ENCODE measurements at regions not wholly inside any gene's neighbourhood (a gene's known extent, or its start where the extent isn't known, plus 50 kb on each side); places are given as distances from the start of the nearest gene placed in this dataset.

GRCh38 chr22:22321743-22322611 is 77.4 kb downstream of the VPREB1 start:
- peak; percentile 45; the same call in 1 of the 2 replicates for TF ChIP-seq RAD21 (IDR thresholded peaks at IDR 0.05; ENCODE audit: low read depth)

DNA sequence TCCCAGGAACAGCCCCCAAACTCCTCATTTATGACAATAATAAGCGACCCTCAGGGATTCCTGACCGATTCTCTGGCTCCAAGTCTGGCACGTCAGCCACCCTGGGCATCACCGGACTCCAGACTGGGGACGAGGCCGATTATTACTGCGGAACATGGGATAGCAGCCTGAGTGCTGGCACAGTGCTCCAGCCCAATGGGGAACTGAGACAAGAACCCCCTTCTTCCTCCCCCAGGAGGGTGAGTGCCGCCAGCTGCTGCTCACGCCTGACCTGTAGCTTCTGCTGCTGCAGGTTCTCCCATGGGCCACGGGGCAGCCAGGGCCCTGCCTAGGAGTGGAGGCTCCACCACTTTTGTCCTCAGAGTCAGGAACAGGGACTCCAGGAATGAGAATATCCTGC is 78.2 kb downstream of the VPREB1 start:
- TF ChIP-seq ZBTB7A (IDR thresholded peaks at IDR 0.05; ENCODE audit: low read depth) (no peak), EP300 (IDR thresholded peaks at IDR 0.05; ENCODE audit: borderline replicate concordance) (no peak), TCF12 (IDR thresholded peaks at IDR 0.05; ENCODE audit: low read depth) (no peak), FOXM1 (IDR thresholded peaks at IDR 0.05; ENCODE audit: borderline replicate concordance, low read depth) (no peak), RAD21 (IDR thresholded peaks at IDR 0.05; ENCODE audit: low read depth) (no peak), USF1 (IDR thresholded peaks at IDR 0.05) (no peak), MAX (IDR thresholded peaks at IDR 0.05) (no peak), TAF1 (IDR thresholded peaks at IDR 0.05; ENCODE audit: low read depth) (no peak), CEBPB (IDR thresholded peaks at IDR 0.05) (no peak), CREB1 (IDR thresholded peaks at IDR 0.05; ENCODE audit: low read depth) (no peak), EGR1 (IDR thresholded peaks at IDR 0.05) (no peak), TEAD4 (IDR thresholded peaks at IDR 0.05) (no peak), YY1 (IDR thresholded peaks at IDR 0.05; ENCODE audit: low read depth) (no peak), NFIC (IDR thresholded peaks at IDR 0.05) (no peak)
- TF ChIP-seq, protein P1, sequence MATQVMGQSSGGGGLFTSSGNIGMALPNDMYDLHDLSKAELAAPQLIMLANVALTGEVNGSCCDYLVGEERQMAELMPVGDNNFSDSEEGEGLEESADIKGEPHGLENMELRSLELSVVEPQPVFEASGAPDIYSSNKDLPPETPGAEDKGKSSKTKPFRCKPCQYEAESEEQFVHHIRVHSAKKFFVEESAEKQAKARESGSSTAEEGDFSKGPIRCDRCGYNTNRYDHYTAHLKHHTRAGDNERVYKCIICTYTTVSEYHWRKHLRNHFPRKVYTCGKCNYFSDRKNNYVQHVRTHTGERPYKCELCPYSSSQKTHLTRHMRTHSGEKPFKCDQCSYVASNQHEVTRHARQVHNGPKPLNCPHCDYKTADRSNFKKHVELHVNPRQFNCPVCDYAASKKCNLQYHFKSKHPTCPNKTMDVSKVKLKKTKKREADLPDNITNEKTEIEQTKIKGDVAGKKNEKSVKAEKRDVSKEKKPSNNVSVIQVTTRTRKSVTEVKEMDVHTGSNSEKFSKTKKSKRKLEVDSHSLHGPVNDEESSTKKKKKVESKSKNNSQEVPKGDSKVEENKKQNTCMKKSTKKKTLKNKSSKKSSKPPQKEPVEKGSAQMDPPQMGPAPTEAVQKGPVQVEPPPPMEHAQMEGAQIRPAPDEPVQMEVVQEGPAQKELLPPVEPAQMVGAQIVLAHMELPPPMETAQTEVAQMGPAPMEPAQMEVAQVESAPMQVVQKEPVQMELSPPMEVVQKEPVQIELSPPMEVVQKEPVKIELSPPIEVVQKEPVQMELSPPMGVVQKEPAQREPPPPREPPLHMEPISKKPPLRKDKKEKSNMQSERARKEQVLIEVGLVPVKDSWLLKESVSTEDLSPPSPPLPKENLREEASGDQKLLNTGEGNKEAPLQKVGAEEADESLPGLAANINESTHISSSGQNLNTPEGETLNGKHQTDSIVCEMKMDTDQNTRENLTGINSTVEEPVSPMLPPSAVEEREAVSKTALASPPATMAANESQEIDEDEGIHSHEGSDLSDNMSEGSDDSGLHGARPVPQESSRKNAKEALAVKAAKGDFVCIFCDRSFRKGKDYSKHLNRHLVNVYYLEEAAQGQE (IDR thresholded peaks at IDR 0.05; ENCODE audit: low read depth), result no peak

GRCh38 chr22:22327723-22328122 is 83.1 kb downstream of the VPREB1 start:
- TF ChIP-seq TAF1 (IDR thresholded peaks at IDR 0.05; ENCODE audit: low read depth), result no peak
- no peak for TF ChIP-seq ZBTB7A (IDR thresholded peaks at IDR 0.05; ENCODE audit: low read depth)
- TF ChIP-seq MAX (IDR thresholded peaks at IDR 0.05), result no peak
- TF ChIP-seq EGR1 (IDR thresholded peaks at IDR 0.05), result no peak
- no peak for TF ChIP-seq FOXM1 (IDR thresholded peaks at IDR 0.05; ENCODE audit: borderline replicate concordance, low read depth)

- TF ChIP-seq TAF1 (IDR thresholded peaks at IDR 0.05; ENCODE audit: low read depth) (no peak), CEBPB (IDR thresholded peaks at IDR 0.05) (no peak), EGR1 (IDR thresholded peaks at IDR 0.05) (no peak), EP300 (IDR thresholded peaks at IDR 0.05; ENCODE audit: borderline replicate concordance) (no peak), TEAD4 (IDR thresholded peaks at IDR 0.05) (no peak), FOXM1 (IDR thresholded peaks at IDR 0.05; ENCODE audit: borderline replicate concordance, low read depth) (no peak), TCF12 (IDR thresholded peaks at IDR 0.05; ENCODE audit: low read depth) (no peak), USF1 (IDR thresholded peaks at IDR 0.05) (no peak), ZBTB7A (IDR thresholded peaks at IDR 0.05; ENCODE audit: low read depth) (no peak), NFIC (IDR thresholded peaks at IDR 0.05) (no peak), YY1 (IDR thresholded peaks at IDR 0.05; ENCODE audit: low read depth) (no peak), MAX (IDR thresholded peaks at IDR 0.05) (no peak), CREB1 (IDR thresholded peaks at IDR 0.05; ENCODE audit: low read depth) (no peak), RAD21 (IDR thresholded peaks at IDR 0.05; ENCODE audit: low read depth) (no peak)
- TF ChIP-seq, protein P1 (IDR thresholded peaks at IDR 0.05; ENCODE audit: low read depth), result no peak
Measured at GRCh38 chr22:22329792-22330191, 85.2 kb downstream of the VPREB1 start.

GRCh38 chr22:22341736-22342135 is 97.2 kb downstream of the VPREB1 start:
- no peak for TF ChIP-seq RAD21 (IDR thresholded peaks at IDR 0.05; ENCODE audit: low read depth)
- no peak for TF ChIP-seq USF1 (IDR thresholded peaks at IDR 0.05)
- no peak for TF ChIP-seq EGR1 (IDR thresholded peaks at IDR 0.05)
- no peak for TF ChIP-seq MAX (IDR thresholded peaks at IDR 0.05)
- no peak for TF ChIP-seq TEAD4 (IDR thresholded peaks at IDR 0.05)
- no peak for TF ChIP-seq EP300 (IDR thresholded peaks at IDR 0.05; ENCODE audit: borderline replicate concordance)
- TF ChIP-seq NFIC (IDR thresholded peaks at IDR 0.05), result no peak
- TF ChIP-seq CREB1 (IDR thresholded peaks at IDR 0.05; ENCODE audit: low read depth), result no peak
- no peak for TF ChIP-seq FOXM1 (IDR thresholded peaks at IDR 0.05; ENCODE audit: borderline replicate concordance, low read depth)
- TF ChIP-seq TAF1 (IDR thresholded peaks at IDR 0.05; ENCODE audit: low read depth), result no peak
- no peak for TF ChIP-seq ZBTB7A (IDR thresholded peaks at IDR 0.05; ENCODE audit: low read depth)
- TF ChIP-seq CEBPB (IDR thresholded peaks at IDR 0.05), result no peak
- no peak for TF ChIP-seq TCF12 (IDR thresholded peaks at IDR 0.05; ENCODE audit: low read depth)
- no peak for TF ChIP-seq YY1 (IDR thresholded peaks at IDR 0.05; ENCODE audit: low read depth)
